Fibroblast of skin of left biceps (primary cell): ENCODE measurements at regions not wholly inside any gene's neighbourhood (a gene's known extent, or its start where the extent isn't known, plus 50 kb on each side); places are given as distances from the start of the nearest gene placed in this dataset.

ENCODE experiments used
- DNase-seq, 2 experiments: peaks; one replicate each; pipeline ENCODE4 v3.0.0-alpha.2; 2013; ENCODE audit warnings: low read depth in 2 of 2

GRCh38 chr1:58862728-58863385 lies 79.0 kb upstream of the JUN start:
- no peak for DNase-seq

GRCh38 chr1:58864654-58865053 lies 80.8 kb upstream of the JUN start:
- DNase-seq, result no peak

GRCh38 chr1:58866578-58866977 lies 82.7 kb upstream of the JUN start:
- DNase-seq, result no peak

GRCh38 chr1:58869638-58870297 lies 85.9 kb upstream of the JUN start:
- DNase-seq, result no peak

- DNase-seq, result no peak
Measured at GRCh38 chr1:58870298-58870676, 86.4 kb upstream of the JUN start.

- no peak for DNase-seq
Measured at GRCh38 chr1:58874342-58874741, 90.5 kb upstream of the JUN start.

- no peak for DNase-seq
Measured at GRCh38 chr1:58874757-58875755, 91.2 kb upstream of the JUN start.

- DNase-seq, result no peak
Measured at GRCh38 chr1:58879464-58879863, 95.6 kb upstream of the JUN start.

- no peak for DNase-seq
Measured at GRCh38 chr1:58880592-58880991, 96.7 kb upstream of the JUN start.

- DNase-seq, result no peak
Measured at GRCh38 chr1:58881471-58881994, 97.7 kb upstream of the JUN start.

GRCh38 chr1:58882322-58882948 lies 98.6 kb upstream of the JUN start:
- DNase-seq, result no peak

GRCh38 chr1:58883037-58883887 lies 99.4 kb upstream of the JUN start:
- peak; percentile 85 to 87 for DNase-seq

GRCh38 chr1:58883888-58884482 lies 100.1 kb upstream of the JUN start:
- no peak for DNase-seq

- no peak for DNase-seq
Measured at GRCh38 chr1:58884706-58885661, 101.1 kb upstream of the JUN start.

- no peak for DNase-seq
Measured at GRCh38 chr1:58885998-58886397, 102.2 kb upstream of the JUN start.

GRCh38 chr1:58886611-58887010 lies 102.8 kb upstream of the JUN start:
- no peak for DNase-seq

GRCh38 chr1:58887059-58887458 lies 103.2 kb upstream of the JUN start:
- no peak for DNase-seq

GRCh38 chr1:58888833-58889232 lies 105.0 kb upstream of the JUN start:
- no peak for DNase-seq

GRCh38 chr1:58890113-58890512 lies 106.3 kb upstream of the JUN start:
- no peak for DNase-seq
